ENCODE measurements at regions not wholly inside any gene's neighbourhood (a gene's known extent, or its start where the extent isn't known, plus 50 kb on each side); places are given as distances from the start of the nearest gene placed in this dataset.

DNA sequence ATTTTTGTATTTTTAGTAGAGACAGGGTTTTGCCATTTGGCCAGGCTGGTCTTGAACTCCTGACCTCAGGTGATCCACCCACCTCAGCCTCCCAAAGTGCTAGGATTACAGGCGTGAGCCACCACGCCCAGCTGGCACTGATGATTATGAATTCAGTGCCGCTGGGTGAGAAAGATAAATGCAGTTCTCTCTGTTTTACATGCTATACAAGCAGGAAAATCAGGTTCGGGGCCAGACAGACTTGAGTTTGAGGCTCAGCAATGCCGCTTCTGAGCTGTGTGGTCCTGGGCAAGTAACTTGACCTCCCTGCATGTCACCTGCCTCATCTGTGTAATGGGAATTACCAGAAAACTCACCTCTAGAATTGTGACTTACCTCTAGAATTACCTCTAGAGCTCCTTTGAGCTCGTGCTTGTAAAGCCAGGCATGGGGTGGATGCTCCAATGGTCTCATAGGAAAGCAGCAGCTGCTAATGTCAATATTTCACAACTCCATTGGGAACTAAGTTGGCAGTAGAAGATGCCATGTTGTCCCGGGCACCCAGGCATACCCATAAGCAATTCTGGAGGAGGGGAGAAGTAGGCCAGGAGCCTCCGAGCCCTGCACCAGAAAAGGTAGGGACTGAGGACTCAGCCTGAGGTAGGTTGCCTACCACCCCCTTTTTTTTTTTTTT, 119.8 kb upstream of the SLC25A33 start:
- peaks cover 6% of the 10 kb centered on the region for H3K27me3 ChIP-seq (ENCODE audit: control insufficient read depth, extremely low read depth, insufficient read depth, low read length)
- no peak for FAIRE-seq
- no peak overlapping the region for H3K4me2 ChIP-seq (ENCODE audit: control insufficient read depth, extremely low read depth, insufficient read depth, low read depth, low read length)
- no peak for DNase-seq (ENCODE audit: low read depth, low spot score)
- H3K9me1 ChIP-seq (ENCODE audit: control insufficient read depth, extremely low read depth, insufficient read depth, low read length): no peaks in the 10 kb centered on the region
- no peaks in the 10 kb centered on the region for H3K36me3 ChIP-seq (ENCODE audit: control insufficient read depth in 2 of 2, extremely low read depth in 1 of 2, insufficient read depth in 2 of 2, low read length in 2 of 2)
- dilution Hi-C loops (cut with MboI; ENCODE audit: extremely low pct_ligation_motif_present, low sequenced_read_pairs): no loop called here
- H3K9ac ChIP-seq (ENCODE audit: control insufficient read depth, extremely low read depth, insufficient read depth, low read length): no peak overlapping the region
- no peak overlapping the region for H3K4me3 ChIP-seq (ENCODE audit: control insufficient read depth in 2 of 3, extremely low read depth in 1 of 3, insufficient read depth in 2 of 3, low read depth in 1 of 3, low read length in 3 of 3)
- no peaks in the 10 kb centered on the region for H3K9me3 ChIP-seq (ENCODE audit: control insufficient read depth, low read depth, low read length)
- no peaks in the 10 kb centered on the region for H3K4me1 ChIP-seq (ENCODE audit: control insufficient read depth, extremely low read depth, insufficient read depth, low read length)
- H2AFZ ChIP-seq (ENCODE audit: control insufficient read depth, low read length): no peak overlapping the region
- TF ChIP-seq EZH2 (IDR thresholded peaks at IDR 0.05; ENCODE audit: low read length): no peak
- no peak for TF ChIP-seq CTCF (optimal IDR thresholded peaks at IDR 0.05 in 1 of 3, IDR thresholded peaks at IDR 0.05 in 1 of 3, conservative IDR thresholded peaks at IDR 0.05 in 1 of 3; ENCODE audit: extremely low read depth in 1 of 3, insufficient read depth in 2 of 3, low read length in 3 of 3)
- H4K20me1 ChIP-seq (ENCODE audit: control insufficient read depth, extremely low read depth, insufficient read depth, low read length): no peaks in the 10 kb centered on the region
- H3K27ac ChIP-seq (ENCODE audit: control insufficient read depth, insufficient read depth, low read length): no peak overlapping the region
- H3K79me2 ChIP-seq (ENCODE audit: control insufficient read depth, insufficient read depth, low read length): no peaks in the 10 kb centered on the region

GRCh38 chr1:9420835-9421532, 118.3 kb upstream of the SLC25A33 start:
- Histone ChIP-seq H3K9me1 (ENCODE audit: control insufficient read depth, extremely low read depth, insufficient read depth, low read length) (no peaks in the 10 kb centered on the region), H3K9ac (ENCODE audit: control insufficient read depth, extremely low read depth, insufficient read depth, low read length) (no peak overlapping the region), H4K20me1 (ENCODE audit: control insufficient read depth, extremely low read depth, insufficient read depth, low read length) (no peaks in the 10 kb centered on the region), H3K27me3 (ENCODE audit: control insufficient read depth, extremely low read depth, insufficient read depth, low read length) (peaks cover 6% of the 10 kb centered on the region), H3K79me2 (ENCODE audit: control insufficient read depth, insufficient read depth, low read length) (no peaks in the 10 kb centered on the region), H2AFZ (ENCODE audit: control insufficient read depth, low read length) (no peak overlapping the region), H3K9me3 (ENCODE audit: control insufficient read depth, low read depth, low read length) (no peaks in the 10 kb centered on the region), H3K4me2 (ENCODE audit: control insufficient read depth, extremely low read depth, insufficient read depth, low read depth, low read length) (no peak overlapping the region), H3K27ac (ENCODE audit: control insufficient read depth, insufficient read depth, low read length) (no peak overlapping the region), H3K4me3 (ENCODE audit: control insufficient read depth in 2 of 3, extremely low read depth in 1 of 3, insufficient read depth in 2 of 3, low read depth in 1 of 3, low read length in 3 of 3) (no peak overlapping the region), H3K36me3 (ENCODE audit: control insufficient read depth in 2 of 2, extremely low read depth in 1 of 2, insufficient read depth in 2 of 2, low read length in 2 of 2) (no peaks in the 10 kb centered on the region), H3K4me1 (ENCODE audit: control insufficient read depth, extremely low read depth, insufficient read depth, low read length) (no peaks in the 10 kb centered on the region)
- DNase-seq (ENCODE audit: low read depth, low spot score) (no peak), FAIRE-seq (no peak)
- TF ChIP-seq CTCF (optimal IDR thresholded peaks at IDR 0.05 in 1 of 3, IDR thresholded peaks at IDR 0.05 in 1 of 3, conservative IDR thresholded peaks at IDR 0.05 in 1 of 3; ENCODE audit: extremely low read depth in 1 of 3, insufficient read depth in 2 of 3, low read length in 3 of 3) (no peak), EZH2 (IDR thresholded peaks at IDR 0.05; ENCODE audit: low read length) (no peak)
- dilution Hi-C loops (cut with MboI; ENCODE audit: extremely low pct_ligation_motif_present, low sequenced_read_pairs): no loop called here

All from keratinocyte (primary cell).